ENCODE measurements at regions not wholly inside any gene's neighbourhood (a gene's known extent, or its start where the extent isn't known, plus 50 kb on each side); places are given as distances from the start of the nearest gene placed in this dataset.

GRCh38 chr5:6873359-6873758, 160.1 kb downstream of the TENT4A start:
- no peak for TF ChIP-seq TEAD1 (CRISPR knock-in tag; IDR thresholded peaks at IDR 0.05)
- TF ChIP-seq GABPB1 (CRISPR knock-in tag; IDR thresholded peaks at IDR 0.05) = peak; percentile 59; the same call in 1 of the 2 replicates
- Mint-ChIP-seq H3K27ac (no peak overlapping the region), H3K36me3 (no peaks in the 10 kb centered on the region), H3K9me3 (peaks cover 3% of the 10 kb centered on the region), H3K4me3 (no peak overlapping the region), H3K4me1 (no peaks in the 10 kb centered on the region), H3K27me3 (ENCODE audit: low read depth) (no peaks in the 10 kb centered on the region)
- POLR2A ChIA-PET = no interaction called here
- no peak for DNase-seq (ENCODE audit: low spot score)
- CTCF ChIA-PET = no interaction called here
- no peak for ATAC-seq

GRCh38 chr5:6875376-6875775, 162.1 kb downstream of the TENT4A start:
- CTCF ChIA-PET = no interaction called here
- Mint-ChIP-seq H3K9me3 (peaks cover 9% of the 10 kb centered on the region), H3K27me3 (ENCODE audit: low read depth) (peaks cover 4% of the 10 kb centered on the region), H3K4me3 (no peak overlapping the region), H3K4me1 (no peaks in the 10 kb centered on the region), H3K36me3 (no peaks in the 10 kb centered on the region), H3K27ac (no peak overlapping the region)
- POLR2A ChIA-PET = no interaction called here
- ATAC-seq (no peak), DNase-seq (ENCODE audit: low spot score) (no peak)
- TF ChIP-seq TCF7 (CRISPR knock-in tag; IDR thresholded peaks at IDR 0.05; ENCODE audit: low read depth) = no peak

- no peak for TF ChIP-seq ZBTB43 (CRISPR knock-in tag; IDR thresholded peaks at IDR 0.05)
- TF ChIP-seq ZNF423 (CRISPR knock-in tag; IDR thresholded peaks at IDR 0.05) = no peak
- no peak for TF ChIP-seq ZNF281 (CRISPR knock-in tag; IDR thresholded peaks at IDR 0.05)
- no peak for TF ChIP-seq PRRX2 (CRISPR knock-in tag; IDR thresholded peaks at IDR 0.05)
- TF ChIP-seq FOXP4 (CRISPR knock-in tag; IDR thresholded peaks at IDR 0.05) = no peak
Measured at GRCh38 chr5:6877986-6878828, 165.0 kb downstream of the TENT4A start.

GRCh38 chr5:6885581-6885980, 172.3 kb downstream of the TENT4A start:
- H3K27me3 Mint-ChIP-seq (ENCODE audit: low read depth) = peaks cover 14% of the 10 kb centered on the region
- no peaks in the 10 kb centered on the region for H3K4me1 Mint-ChIP-seq
- DNase-seq (ENCODE audit: low spot score) (no peak), ATAC-seq (no peak)
- TF ChIP-seq HMGA2 (CRISPR knock-in tag; IDR thresholded peaks at IDR 0.05) = no peak
- no peak for TF ChIP-seq ATF1 (CRISPR knock-in tag; IDR thresholded peaks at IDR 0.05)
- TF ChIP-seq CTCF (IDR thresholded peaks at IDR 0.05) = no peak
- TF ChIP-seq NFE2L1 (CRISPR knock-in tag; IDR thresholded peaks at IDR 0.05) = no peak
- no peak for TF ChIP-seq MAX (CRISPR knock-in tag; IDR thresholded peaks at IDR 0.05)
- TF ChIP-seq NR2C2 (CRISPR knock-in tag; IDR thresholded peaks at IDR 0.05) = no peak
- TF ChIP-seq ERG (CRISPR knock-in tag; IDR thresholded peaks at IDR 0.05) = no peak
- TF ChIP-seq NFATC4 (CRISPR knock-in tag; IDR thresholded peaks at IDR 0.05) = no peak
- no peak for TF ChIP-seq PRRX2 (CRISPR knock-in tag; IDR thresholded peaks at IDR 0.05)
- peaks cover 57% of the 10 kb centered on the region for H3K9me3 Mint-ChIP-seq
- ChIA-PET POLR2A (no interaction called here), CTCF (no interaction called here)
- no peak overlapping the region for H3K4me3 Mint-ChIP-seq
- H3K27ac Mint-ChIP-seq = no peak overlapping the region
- peaks cover 23% of the 10 kb centered on the region for H3K36me3 Mint-ChIP-seq

More at GRCh38 chr5:6877986-6878828, 165.0 kb downstream of the TENT4A start:
- Mint-ChIP-seq H3K9me3 (peaks cover 9% of the 10 kb centered on the region), H3K36me3 (no peaks in the 10 kb centered on the region), H3K27ac (no peak overlapping the region), H3K27me3 (ENCODE audit: low read depth) (peaks cover 4% of the 10 kb centered on the region), H3K4me1 (no peaks in the 10 kb centered on the region), H3K4me3 (no peak overlapping the region)
- ATAC-seq = no peak
- POLR2A ChIA-PET = no interaction called here
- CTCF ChIA-PET = no interaction called here
- DNase-seq (ENCODE audit: low spot score) = no peak
